Osteocyte (in vitro differentiated cells): ENCODE measurements at regions not wholly inside any gene's neighbourhood (a gene's known extent, or its start where the extent isn't known, plus 50 kb on each side); places are given as distances from the start of the nearest gene placed in this dataset.
"Not testable (repeated sequence)": the region's sequence is repeated elsewhere in the genome, so short reads cannot be mapped to it uniquely, and the experiment has no call there.

Experiments
- DNase-seq: peaks from one replicate; pipeline ENCODE4 v3.0.0; 2021; ENCODE audit warnings: mixed read lengths; ENCODE audit not compliant: unreplicated experiment; ENCODE audit errors: extremely low spot score
- H3K27ac Mint-ChIP-seq: one replicate; pipeline ENCODE4 v1.8.0; 2021; ENCODE audit warnings: mild to moderate bottlenecking, mixed read lengths; ENCODE audit not compliant: unreplicated experiment
- H3K27me3 Mint-ChIP-seq: one replicate; pipeline ENCODE4 v1.8.0; 2021; ENCODE audit warnings: mixed read lengths; ENCODE audit not compliant: unreplicated experiment
- H3K36me3 Mint-ChIP-seq: one replicate; pipeline ENCODE4 v1.8.0; 2021; ENCODE audit warnings: mixed read lengths; ENCODE audit not compliant: unreplicated experiment
- H3K4me1 Mint-ChIP-seq: one replicate; pipeline ENCODE4 v1.8.0; 2021; ENCODE audit warnings: mixed read lengths; ENCODE audit not compliant: unreplicated experiment
- H3K4me3 Mint-ChIP-seq: one replicate; pipeline ENCODE4 v1.8.0; 2021; ENCODE audit warnings: mild to moderate bottlenecking, moderate library complexity, mixed read lengths; ENCODE audit not compliant: unreplicated experiment
- H3K9me3 Mint-ChIP-seq: one replicate; pipeline ENCODE4 v1.8.0; 2021; ENCODE audit warnings: mixed read lengths; ENCODE audit not compliant: unreplicated experiment
- TF ChIP-seq, protein P1 (sequence below): fragments of 200-600 bp; sonication (generic); IDR thresholded peaks from 2 replicates; pipeline ENCODE4 v1.5.0; 2021; ENCODE audit warnings: antibody characterized with exemption, mild to moderate bottlenecking, moderate library complexity

DNA sequence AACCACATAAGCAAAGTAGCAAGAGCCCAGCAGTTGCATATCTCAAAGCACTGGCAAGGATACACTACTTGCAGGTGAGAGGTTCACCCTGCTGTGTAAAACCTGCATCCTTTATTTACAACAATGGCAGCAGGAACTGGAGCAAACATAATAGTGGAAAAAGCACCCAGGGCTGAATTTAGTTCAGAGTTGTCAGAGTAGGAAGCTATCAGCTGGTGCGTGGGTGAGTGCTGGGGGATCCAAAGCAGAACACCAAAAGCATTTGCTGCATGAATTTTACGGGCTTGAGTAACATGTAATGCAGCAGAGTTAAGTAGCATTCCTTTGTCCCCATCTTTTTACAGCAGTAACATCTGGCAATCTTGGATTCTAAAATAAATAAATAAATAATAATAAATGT lies 73.5 kb upstream of the SRD5A2 start:
- no peak for DNase-seq
- Mint-ChIP-seq H3K4me1 (no peaks in the 10 kb centered on the region), H3K36me3 (no peaks in the 10 kb centered on the region), H3K4me3 (no peak overlapping the region), H3K9me3 (no peaks in the 10 kb centered on the region), H3K27me3 (peaks cover 4% of the 10 kb centered on the region), H3K27ac (no peak overlapping the region)
- TF ChIP-seq, protein P1, sequence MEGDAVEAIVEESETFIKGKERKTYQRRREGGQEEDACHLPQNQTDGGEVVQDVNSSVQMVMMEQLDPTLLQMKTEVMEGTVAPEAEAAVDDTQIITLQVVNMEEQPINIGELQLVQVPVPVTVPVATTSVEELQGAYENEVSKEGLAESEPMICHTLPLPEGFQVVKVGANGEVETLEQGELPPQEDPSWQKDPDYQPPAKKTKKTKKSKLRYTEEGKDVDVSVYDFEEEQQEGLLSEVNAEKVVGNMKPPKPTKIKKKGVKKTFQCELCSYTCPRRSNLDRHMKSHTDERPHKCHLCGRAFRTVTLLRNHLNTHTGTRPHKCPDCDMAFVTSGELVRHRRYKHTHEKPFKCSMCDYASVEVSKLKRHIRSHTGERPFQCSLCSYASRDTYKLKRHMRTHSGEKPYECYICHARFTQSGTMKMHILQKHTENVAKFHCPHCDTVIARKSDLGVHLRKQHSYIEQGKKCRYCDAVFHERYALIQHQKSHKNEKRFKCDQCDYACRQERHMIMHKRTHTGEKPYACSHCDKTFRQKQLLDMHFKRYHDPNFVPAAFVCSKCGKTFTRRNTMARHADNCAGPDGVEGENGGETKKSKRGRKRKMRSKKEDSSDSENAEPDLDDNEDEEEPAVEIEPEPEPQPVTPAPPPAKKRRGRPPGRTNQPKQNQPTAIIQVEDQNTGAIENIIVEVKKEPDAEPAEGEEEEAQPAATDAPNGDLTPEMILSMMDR: no peak

DNA sequence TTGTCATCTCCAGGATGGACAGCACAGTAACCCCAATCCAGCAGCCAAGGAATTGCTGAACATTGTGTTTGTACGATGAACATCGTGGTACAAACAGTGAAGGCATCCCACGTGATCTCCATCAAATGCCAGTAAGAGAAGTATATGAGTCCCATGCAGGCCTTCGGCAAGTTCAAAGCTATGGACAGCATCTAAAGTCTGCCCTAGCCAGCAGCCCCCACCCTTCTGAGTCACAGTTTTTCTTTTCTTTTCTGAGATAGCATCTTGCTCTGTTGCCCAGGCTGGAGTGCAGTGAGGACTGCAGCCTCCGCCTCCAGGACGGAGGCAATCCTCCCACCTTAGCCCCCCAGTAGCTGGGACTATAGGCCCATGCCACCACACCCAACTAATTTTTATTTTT lies 71.0 kb upstream of the SRD5A2 start:
- no peak for DNase-seq
- Mint-ChIP-seq H3K4me1 (no peaks in the 10 kb centered on the region), H3K27ac (no peak overlapping the region), H3K9me3 (no peaks in the 10 kb centered on the region), H3K27me3 (no peaks in the 10 kb centered on the region), H3K36me3 (no peaks in the 10 kb centered on the region), H3K4me3 (no peak overlapping the region)
- TF ChIP-seq, protein P1: no peak

DNA sequence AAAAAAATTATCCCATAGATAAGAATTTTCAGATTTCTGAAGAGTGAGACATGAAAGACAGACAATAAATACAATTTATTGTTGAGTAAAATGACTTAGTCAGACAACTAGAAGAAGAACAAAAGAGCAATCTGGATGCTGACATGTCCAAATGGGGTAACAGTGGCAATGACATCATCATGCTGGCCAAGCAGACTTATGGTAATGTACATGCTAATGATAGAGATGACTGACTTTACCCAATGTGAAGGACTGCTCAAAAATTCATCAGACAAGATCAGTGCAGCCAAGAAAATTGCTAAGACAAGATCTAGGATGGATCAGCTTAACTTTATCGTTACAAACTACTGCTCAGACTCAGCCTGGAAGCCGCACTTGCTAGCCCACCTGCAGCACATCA lies 70.5 kb upstream of the SRD5A2 start:
- no peak for DNase-seq
- TF ChIP-seq, protein P1: no peak
- H3K27ac Mint-ChIP-seq: no peak overlapping the region

DNA sequence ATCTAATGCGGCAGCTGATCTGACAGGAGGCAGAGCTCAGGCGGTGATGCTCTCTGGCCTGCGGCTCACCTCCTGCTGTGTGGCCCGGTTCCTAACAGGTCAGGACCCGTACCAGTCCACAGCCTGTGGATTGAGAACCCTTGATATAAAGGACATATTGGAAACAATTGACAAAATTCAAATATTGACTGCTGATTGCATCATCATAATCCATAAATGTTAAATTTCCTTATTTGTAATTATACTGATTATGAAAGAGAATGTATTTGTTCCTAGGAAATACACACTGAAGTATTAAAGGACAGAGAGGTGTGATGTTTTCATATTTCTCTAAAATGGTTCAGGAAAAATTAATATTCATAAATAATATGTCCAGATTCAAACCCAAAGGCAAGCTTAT lies 63.8 kb upstream of the SRD5A2 start:
- Mint-ChIP-seq H3K9me3 (no peaks in the 10 kb centered on the region), H3K4me1 (no peaks in the 10 kb centered on the region), H3K4me3 (no peak overlapping the region), H3K27me3 (peaks cover 11% of the 10 kb centered on the region), H3K36me3 (no peaks in the 10 kb centered on the region), H3K27ac (no peak overlapping the region)
- DNase-seq: no peak
- TF ChIP-seq, protein P1: no peak

More for the DNA sequence above, 70.5 kb upstream of the SRD5A2 start:
- Mint-ChIP-seq H3K4me3 (no peak overlapping the region), H3K9me3 (no peaks in the 10 kb centered on the region), H3K27me3 (peaks cover 2% of the 10 kb centered on the region), H3K4me1 (no peaks in the 10 kb centered on the region), H3K36me3 (no peaks in the 10 kb centered on the region)

DNA sequence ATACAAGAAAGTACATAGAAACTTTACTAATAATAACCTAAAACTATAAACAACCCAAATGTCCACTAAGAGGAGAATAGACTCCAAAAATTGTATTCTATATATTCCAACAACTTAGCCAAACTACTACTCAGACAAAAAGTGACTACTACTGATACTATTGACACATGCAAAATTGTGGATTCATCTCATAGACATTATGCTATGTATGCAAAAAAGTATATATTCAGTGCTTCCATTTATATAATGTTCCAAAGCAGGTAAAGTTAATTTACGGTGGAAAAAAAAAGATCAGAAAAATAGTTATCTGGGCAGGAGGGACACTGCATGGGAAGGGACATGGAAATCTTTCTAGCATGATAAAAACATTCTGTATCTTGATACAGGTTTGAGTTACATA lies 62.0 kb upstream of the SRD5A2 start:
- peaks cover 13% of the 10 kb centered on the region for H3K27me3 Mint-ChIP-seq
- H3K9me3 Mint-ChIP-seq: no peaks in the 10 kb centered on the region

DNA sequence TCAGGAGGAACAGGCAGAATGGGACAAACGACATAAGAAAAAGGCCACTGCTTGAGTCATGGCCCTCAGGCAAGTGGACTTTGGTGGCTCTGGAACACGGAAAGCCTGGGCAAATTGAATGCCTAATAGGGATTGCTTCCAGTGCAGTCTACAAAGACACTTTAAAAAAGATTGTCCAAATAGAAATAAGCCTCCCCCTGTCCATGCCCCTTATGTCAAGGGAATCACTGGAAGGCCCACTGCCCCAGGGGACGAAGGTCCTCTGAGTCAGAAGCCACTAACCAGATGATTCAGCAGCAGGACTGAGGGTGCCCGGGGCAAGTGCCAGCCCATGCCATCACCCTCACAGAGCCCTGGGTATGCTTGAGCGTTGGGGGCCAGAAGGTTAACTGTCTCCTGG lies 51.5 kb upstream of the SRD5A2 start:
- Mint-ChIP-seq H3K27me3 (peaks cover 15% of the 10 kb centered on the region), H3K9me3 (peaks cover 14% of the 10 kb centered on the region)
- not testable (repeated sequence) for DNase-seq, H3K27ac Mint-ChIP-seq, H3K36me3 Mint-ChIP-seq, H3K4me1 Mint-ChIP-seq, H3K4me3 Mint-ChIP-seq

More for the DNA sequence above, 62.0 kb upstream of the SRD5A2 start:
- Mint-ChIP-seq H3K4me1 (no peaks in the 10 kb centered on the region), H3K4me3 (no peak overlapping the region), H3K36me3 (no peaks in the 10 kb centered on the region), H3K27ac (no peak overlapping the region)
- TF ChIP-seq, protein P1: no peak
- no peak for DNase-seq
